Loucy (cell line): ENCODE measurements at regions not wholly inside any gene's neighbourhood (a gene's known extent, or its start where the extent isn't known, plus 50 kb on each side); places are given as distances from the start of the nearest gene placed in this dataset.

Experiments
- EZH2phosphoT487 ChIP-seq: fragments of 200-600 bp; IDR thresholded peaks from 2 replicates; pipeline ENCODE4 v1.6.1; 2018; ENCODE audit warnings: antibody characterized with exemption, mild to moderate bottlenecking, moderate library complexity, borderline replicate concordance
- TF ChIP-seq, protein P1 (sequence below): fragments of 200-600 bp; sonication (generic); conservative IDR thresholded peaks from 2 replicates; pipeline ENCODE4 v1.5.1; 2014; ENCODE audit warnings: mild to moderate bottlenecking, antibody characterized with exemption, low read length

DNA sequence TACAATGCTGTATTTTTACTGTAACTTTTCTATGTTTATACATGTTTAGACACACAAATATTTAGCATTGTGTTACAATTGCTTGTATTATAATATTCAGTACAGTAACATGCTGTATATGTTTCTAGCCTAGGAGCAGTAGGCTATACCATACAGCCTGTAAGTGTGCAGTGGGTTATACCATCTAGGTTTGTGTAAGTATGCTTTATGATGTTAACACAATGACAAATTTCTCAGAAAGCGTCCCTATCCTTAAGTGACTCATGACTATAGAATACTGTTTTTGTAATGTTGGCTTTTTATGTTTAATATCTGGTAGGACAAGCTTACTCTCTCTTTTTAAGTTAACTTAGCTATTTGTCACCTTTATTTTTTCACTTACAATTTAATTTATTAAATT, 127.5 kb upstream of the THRB start:
- TF ChIP-seq, protein P1, sequence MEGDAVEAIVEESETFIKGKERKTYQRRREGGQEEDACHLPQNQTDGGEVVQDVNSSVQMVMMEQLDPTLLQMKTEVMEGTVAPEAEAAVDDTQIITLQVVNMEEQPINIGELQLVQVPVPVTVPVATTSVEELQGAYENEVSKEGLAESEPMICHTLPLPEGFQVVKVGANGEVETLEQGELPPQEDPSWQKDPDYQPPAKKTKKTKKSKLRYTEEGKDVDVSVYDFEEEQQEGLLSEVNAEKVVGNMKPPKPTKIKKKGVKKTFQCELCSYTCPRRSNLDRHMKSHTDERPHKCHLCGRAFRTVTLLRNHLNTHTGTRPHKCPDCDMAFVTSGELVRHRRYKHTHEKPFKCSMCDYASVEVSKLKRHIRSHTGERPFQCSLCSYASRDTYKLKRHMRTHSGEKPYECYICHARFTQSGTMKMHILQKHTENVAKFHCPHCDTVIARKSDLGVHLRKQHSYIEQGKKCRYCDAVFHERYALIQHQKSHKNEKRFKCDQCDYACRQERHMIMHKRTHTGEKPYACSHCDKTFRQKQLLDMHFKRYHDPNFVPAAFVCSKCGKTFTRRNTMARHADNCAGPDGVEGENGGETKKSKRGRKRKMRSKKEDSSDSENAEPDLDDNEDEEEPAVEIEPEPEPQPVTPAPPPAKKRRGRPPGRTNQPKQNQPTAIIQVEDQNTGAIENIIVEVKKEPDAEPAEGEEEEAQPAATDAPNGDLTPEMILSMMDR = no peak
- TF ChIP-seq EZH2phosphoT487 = no peak
